ENCODE measurements at regions not wholly inside any gene's neighbourhood (a gene's known extent, or its start where the extent isn't known, plus 50 kb on each side); places are given as distances from the start of the nearest gene placed in this dataset.

DNA sequence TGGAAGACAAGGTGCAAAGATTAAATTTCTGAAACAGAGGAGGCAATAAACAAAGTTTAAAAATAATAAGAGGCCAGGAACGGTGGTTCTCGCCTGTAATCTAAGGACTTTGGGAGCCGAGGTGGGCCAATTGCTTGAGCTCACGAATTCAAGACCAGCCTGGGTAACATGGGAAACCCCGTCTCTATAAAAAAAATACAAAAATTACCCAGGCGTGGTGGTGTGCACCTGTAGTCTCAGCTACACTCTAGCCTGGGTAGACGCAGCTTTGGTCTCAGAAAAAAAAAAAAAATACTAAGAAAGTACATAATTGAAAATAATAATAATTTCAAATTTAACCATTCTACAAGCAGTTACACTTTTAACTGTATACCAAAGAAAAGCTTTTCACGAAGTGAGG is 744.6 kb upstream of the POU3F3 start:
- intact Hi-C loops (cut with DNase I) = no loop called here
- Histone ChIP-seq H3K4me1 (no peaks in the 10 kb centered on the region), H3K36me3 (no peaks in the 10 kb centered on the region), H3K27me3 (no peaks in the 10 kb centered on the region), H3K9me3 (no peaks in the 10 kb centered on the region), H3K27ac (no peak overlapping the region), H3K4me3 (no peak overlapping the region)
- TF ChIP-seq, protein P1, sequence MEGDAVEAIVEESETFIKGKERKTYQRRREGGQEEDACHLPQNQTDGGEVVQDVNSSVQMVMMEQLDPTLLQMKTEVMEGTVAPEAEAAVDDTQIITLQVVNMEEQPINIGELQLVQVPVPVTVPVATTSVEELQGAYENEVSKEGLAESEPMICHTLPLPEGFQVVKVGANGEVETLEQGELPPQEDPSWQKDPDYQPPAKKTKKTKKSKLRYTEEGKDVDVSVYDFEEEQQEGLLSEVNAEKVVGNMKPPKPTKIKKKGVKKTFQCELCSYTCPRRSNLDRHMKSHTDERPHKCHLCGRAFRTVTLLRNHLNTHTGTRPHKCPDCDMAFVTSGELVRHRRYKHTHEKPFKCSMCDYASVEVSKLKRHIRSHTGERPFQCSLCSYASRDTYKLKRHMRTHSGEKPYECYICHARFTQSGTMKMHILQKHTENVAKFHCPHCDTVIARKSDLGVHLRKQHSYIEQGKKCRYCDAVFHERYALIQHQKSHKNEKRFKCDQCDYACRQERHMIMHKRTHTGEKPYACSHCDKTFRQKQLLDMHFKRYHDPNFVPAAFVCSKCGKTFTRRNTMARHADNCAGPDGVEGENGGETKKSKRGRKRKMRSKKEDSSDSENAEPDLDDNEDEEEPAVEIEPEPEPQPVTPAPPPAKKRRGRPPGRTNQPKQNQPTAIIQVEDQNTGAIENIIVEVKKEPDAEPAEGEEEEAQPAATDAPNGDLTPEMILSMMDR (IDR thresholded peaks at IDR 0.05) = no peak
- no peak for DNase-seq (ENCODE audit: low spot score in 2 of 2)

DNA sequence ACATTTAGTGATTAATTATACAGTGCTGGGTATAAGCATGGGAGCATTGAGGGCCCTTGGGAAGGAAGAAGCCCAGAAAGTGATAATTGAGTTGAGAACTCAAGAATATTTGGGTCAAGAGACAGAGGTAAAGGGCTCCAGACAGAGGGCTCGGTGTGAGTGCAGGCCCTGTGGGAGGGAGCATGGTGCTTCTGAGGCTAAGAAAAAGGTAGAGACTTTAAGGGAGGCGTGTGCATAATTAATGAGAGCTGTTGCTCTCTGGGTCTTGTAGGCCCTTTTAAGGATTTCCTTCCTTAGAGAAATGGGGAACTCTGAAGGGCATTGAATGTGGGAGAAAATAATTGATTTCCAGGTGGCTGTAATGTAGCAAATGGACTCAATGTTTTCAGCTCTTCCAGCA is 735.0 kb upstream of the POU3F3 start:
- intact Hi-C loops (cut with DNase I) = no loop called here
- no peaks in the 10 kb centered on the region for H3K36me3 ChIP-seq
- H3K4me3 ChIP-seq = no peak overlapping the region
- no peaks in the 10 kb centered on the region for H3K9me3 ChIP-seq
- TF ChIP-seq, protein P1 (IDR thresholded peaks at IDR 0.05) = no peak
- no peak for DNase-seq (ENCODE audit: low spot score in 2 of 2)
- no peaks in the 10 kb centered on the region for H3K27me3 ChIP-seq
- H3K27ac ChIP-seq = no peak overlapping the region
- no peaks in the 10 kb centered on the region for H3K4me1 ChIP-seq

DNA sequence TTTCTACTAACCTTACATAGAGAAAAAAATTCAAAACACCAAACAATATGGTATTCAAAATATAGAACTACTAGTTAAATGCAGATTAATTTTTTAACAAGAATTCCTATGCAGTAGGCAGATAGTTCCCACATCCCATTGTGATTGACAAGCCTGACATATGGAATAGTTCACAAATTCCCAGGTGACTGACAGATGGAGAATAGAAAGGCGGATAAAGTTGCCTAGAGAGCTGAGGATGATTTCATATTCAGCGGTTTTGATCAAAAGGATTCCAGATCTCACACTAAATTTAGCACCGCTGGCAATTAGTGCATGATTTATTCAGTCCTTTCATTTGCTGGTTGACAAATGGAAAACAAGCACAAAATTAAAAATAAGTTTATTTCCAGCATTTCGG is 733.7 kb upstream of the POU3F3 start:
- Histone ChIP-seq H3K36me3 (no peaks in the 10 kb centered on the region), H3K4me1 (no peaks in the 10 kb centered on the region), H3K27ac (no peak overlapping the region), H3K4me3 (no peak overlapping the region), H3K27me3 (no peaks in the 10 kb centered on the region), H3K9me3 (no peaks in the 10 kb centered on the region)
- TF ChIP-seq, protein P1 (IDR thresholded peaks at IDR 0.05) = no peak
- intact Hi-C loops (cut with DNase I) = no loop called here
- no peak for DNase-seq (ENCODE audit: low spot score in 2 of 2)

DNA sequence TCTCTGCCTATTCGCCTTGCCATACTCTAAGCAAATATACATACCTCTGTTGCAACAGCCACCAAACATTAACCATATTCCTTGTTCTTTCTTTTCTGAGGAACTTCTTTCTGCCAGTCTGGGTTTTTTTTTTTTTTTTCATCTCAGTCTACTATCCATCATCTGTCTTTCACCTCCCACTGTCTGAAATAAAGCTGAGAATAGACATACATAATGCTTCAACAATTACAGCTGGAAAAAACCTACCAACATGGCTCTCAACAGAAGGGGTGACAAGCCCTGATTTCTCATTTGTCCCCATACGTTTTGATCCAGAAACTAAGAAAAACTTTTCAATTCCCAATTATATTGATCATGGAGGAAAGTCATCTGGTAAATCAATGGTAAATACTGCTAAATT is 728.8 kb upstream of the POU3F3 start:
- no peak for DNase-seq (ENCODE audit: low spot score in 2 of 2)
- intact Hi-C loops (cut with DNase I) = no loop called here

DNA sequence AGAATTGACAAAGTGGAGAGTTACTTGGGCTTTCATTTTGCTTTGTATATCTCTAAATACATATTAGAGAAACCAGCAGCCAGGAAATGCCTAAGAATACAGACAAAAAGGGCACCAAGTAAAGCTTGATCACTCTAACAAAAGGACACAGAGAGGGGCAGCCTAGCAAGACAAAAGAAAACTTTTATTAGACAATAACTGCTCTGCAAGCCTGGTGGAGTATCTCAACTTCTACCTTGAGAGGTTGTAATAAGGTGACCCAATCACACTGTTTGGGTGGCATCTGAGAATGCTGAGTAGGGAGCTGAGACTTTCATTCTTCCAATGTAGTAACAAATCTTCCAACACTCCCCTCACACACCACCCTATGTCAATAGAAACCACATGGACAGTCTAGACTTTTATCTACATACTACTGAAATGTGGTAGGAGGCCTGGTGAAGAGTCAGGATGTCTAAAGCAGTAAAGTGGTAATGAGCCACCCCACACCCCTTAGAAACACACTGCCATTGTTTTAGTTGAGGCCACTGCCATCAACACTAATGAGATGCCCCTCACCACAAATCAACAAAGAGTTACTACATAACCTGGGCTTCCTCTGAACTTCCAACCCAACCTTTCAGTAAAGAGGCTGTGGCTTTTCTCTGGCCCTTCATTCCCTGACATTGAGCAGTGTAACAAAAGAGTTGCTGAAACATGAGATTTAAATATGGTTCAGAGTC is 726.7 kb upstream of the POU3F3 start:
- Histone ChIP-seq H3K27ac (no peak overlapping the region), H3K4me3 (no peak overlapping the region), H3K27me3 (no peaks in the 10 kb centered on the region), H3K36me3 (no peaks in the 10 kb centered on the region), H3K4me1 (no peaks in the 10 kb centered on the region), H3K9me3 (no peaks in the 10 kb centered on the region)
- TF ChIP-seq, protein P1 (IDR thresholded peaks at IDR 0.05) = no peak
- DNase-seq (ENCODE audit: low spot score in 2 of 2) = no peak
- intact Hi-C loops (cut with DNase I) = no loop called here

More for the DNA sequence above, 728.8 kb upstream of the POU3F3 start:
- Histone ChIP-seq H3K4me3 (no peak overlapping the region), H3K4me1 (no peaks in the 10 kb centered on the region), H3K27me3 (no peaks in the 10 kb centered on the region), H3K27ac (no peak overlapping the region), H3K9me3 (no peaks in the 10 kb centered on the region), H3K36me3 (no peaks in the 10 kb centered on the region)
- TF ChIP-seq, protein P1 (IDR thresholded peaks at IDR 0.05) = no peak

DNA sequence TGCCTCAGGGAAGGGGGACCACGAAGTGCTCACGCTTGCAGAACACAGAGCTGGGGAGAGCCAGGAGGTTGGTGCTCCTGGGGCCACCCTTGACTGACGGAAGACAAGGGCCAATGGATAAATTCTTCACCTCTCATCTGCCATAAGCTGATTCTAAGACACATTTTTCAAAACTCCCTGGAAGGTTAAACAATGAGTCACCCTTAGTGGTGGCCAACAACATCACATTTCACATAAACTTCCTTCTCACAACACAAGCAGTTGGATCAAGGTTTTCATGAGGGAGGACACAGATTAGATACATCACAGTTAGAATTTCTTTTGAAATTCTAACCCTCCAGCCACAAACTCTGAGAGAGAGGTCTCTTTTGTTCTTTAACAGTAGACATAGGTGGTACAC is 713.6 kb upstream of the POU3F3 start:
- no peak overlapping the region for H3K27ac ChIP-seq
- no peaks in the 10 kb centered on the region for H3K27me3 ChIP-seq
- no peaks in the 10 kb centered on the region for H3K9me3 ChIP-seq
- no peak overlapping the region for H3K4me3 ChIP-seq
- TF ChIP-seq, protein P1 (IDR thresholded peaks at IDR 0.05) = no peak
- DNase-seq (ENCODE audit: low spot score in 2 of 2) = no peak
- no peaks in the 10 kb centered on the region for H3K4me1 ChIP-seq
- intact Hi-C loops (cut with DNase I) = no loop called here
- no peaks in the 10 kb centered on the region for H3K36me3 ChIP-seq

All from ascending aorta (tissue), 2 donors.